GM13976 (cell line): ENCODE measurements at regions not wholly inside any gene's neighbourhood (a gene's known extent, or its start where the extent isn't known, plus 50 kb on each side); places are given as distances from the start of the nearest gene placed in this dataset.

Source experiments
- DNase-seq: peaks from one replicate; pipeline ENCODE4 v3.0.0; 2012; ENCODE audit warnings: low spot score
- in situ Hi-C: fragments of 300-500 bp; cut with MboI; formaldehyde crosslinking; loops from one replicate; pipeline ENCODE4 v1.12.0; 2022; ENCODE audit warnings: low sequenced_read_pairs, mixed read lengths, inconsistent platforms; ENCODE audit not compliant: unreplicated experiment
- TF ChIP-seq, protein P1 (sequence below): IDR thresholded peaks from 2 replicates; pipeline ENCODE4 v1.5.1; 2012; ENCODE audit warnings: borderline replicate concordance, mild to moderate bottlenecking; ENCODE audit not compliant: insufficient read depth; ENCODE audit errors: extremely low read depth, missing control alignments, control extremely low read depth

GRCh38 chr10:3361640-3362039, 189.1 kb upstream of the PITRM1 start:
- in situ Hi-C loops, result no loop called here

GRCh38 chr10:3357737-3358136, 185.2 kb upstream of the PITRM1 start:
- in situ Hi-C loops, result no loop called here

More at GRCh38 chr10:3361640-3362039, 189.1 kb upstream of the PITRM1 start:
- TF ChIP-seq, protein P1, sequence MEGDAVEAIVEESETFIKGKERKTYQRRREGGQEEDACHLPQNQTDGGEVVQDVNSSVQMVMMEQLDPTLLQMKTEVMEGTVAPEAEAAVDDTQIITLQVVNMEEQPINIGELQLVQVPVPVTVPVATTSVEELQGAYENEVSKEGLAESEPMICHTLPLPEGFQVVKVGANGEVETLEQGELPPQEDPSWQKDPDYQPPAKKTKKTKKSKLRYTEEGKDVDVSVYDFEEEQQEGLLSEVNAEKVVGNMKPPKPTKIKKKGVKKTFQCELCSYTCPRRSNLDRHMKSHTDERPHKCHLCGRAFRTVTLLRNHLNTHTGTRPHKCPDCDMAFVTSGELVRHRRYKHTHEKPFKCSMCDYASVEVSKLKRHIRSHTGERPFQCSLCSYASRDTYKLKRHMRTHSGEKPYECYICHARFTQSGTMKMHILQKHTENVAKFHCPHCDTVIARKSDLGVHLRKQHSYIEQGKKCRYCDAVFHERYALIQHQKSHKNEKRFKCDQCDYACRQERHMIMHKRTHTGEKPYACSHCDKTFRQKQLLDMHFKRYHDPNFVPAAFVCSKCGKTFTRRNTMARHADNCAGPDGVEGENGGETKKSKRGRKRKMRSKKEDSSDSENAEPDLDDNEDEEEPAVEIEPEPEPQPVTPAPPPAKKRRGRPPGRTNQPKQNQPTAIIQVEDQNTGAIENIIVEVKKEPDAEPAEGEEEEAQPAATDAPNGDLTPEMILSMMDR, result no peak
- no peak for DNase-seq

GRCh38 chr10:3355536-3355935, 183.0 kb upstream of the PITRM1 start:
- no peak for DNase-seq
- TF ChIP-seq, protein P1, result no peak
- in situ Hi-C loops, result no loop called here

More at GRCh38 chr10:3357737-3358136, 185.2 kb upstream of the PITRM1 start:
- TF ChIP-seq, protein P1, result no peak
- no peak for DNase-seq

GRCh38 chr10:3354174-3354900, 181.8 kb upstream of the PITRM1 start:
- TF ChIP-seq, protein P1, result no peak
- in situ Hi-C loops, result no loop called here

GRCh38 chr10:3353235-3353634, 180.7 kb upstream of the PITRM1 start:
- TF ChIP-seq, protein P1, result no peak
- in situ Hi-C loops, result no loop called here
- DNase-seq, result no peak

More at GRCh38 chr10:3354174-3354900, 181.8 kb upstream of the PITRM1 start:
- DNase-seq, result no peak

- no peak for DNase-seq
- in situ Hi-C loops, result no loop called here
- TF ChIP-seq, protein P1, result no peak
Observed at GRCh38 chr10:3350617-3351258, 178.2 kb upstream of the PITRM1 start.
